Right cardiac atrium (tissue), 5 donors: ENCODE measurements at regions not wholly inside any gene's neighbourhood (a gene's known extent, or its start where the extent isn't known, plus 50 kb on each side); places are given as distances from the start of the nearest gene placed in this dataset.
"Not testable (repeated sequence)": the region's sequence is repeated elsewhere in the genome, so short reads cannot be mapped to it uniquely, and the experiment has no call there.

Source experiments
- ATAC-seq, 2 donors: fragments of 200-7000 bp; cut with Tn5 transposase; one replicate each; pipeline versions ENCODE4 v1.8.0 to v1.9.1; 2020; ENCODE audit warnings: moderate library complexity in 2 of 2, mild to moderate bottlenecking in 1 of 2
- DNase-seq, 3 donors: peaks; one replicate each; pipeline ENCODE4 v3.0.0-alpha.2; 2020
- H3K27ac ChIP-seq: one replicate; pipeline ENCODE4 v1.5.1; 2013; ENCODE audit warnings: mild to moderate bottlenecking, low read length, control low read depth, moderate library complexity
- H3K27me3 ChIP-seq: one replicate; pipeline ENCODE4 v1.6.1; 2013; ENCODE audit not compliant: control insufficient read depth, insufficient read depth
- H3K4me1 ChIP-seq: one replicate; pipeline ENCODE4 v1.6.1; 2013; ENCODE audit warnings: low read length; ENCODE audit not compliant: control insufficient read depth, insufficient read depth
- H3K4me3 ChIP-seq: one replicate; pipeline ENCODE4 v1.5.1; 2013; ENCODE audit warnings: low read length, control low read depth
- H3K9me3 ChIP-seq: one replicate; pipeline ENCODE4 v1.6.1; 2013; ENCODE audit warnings: low read length; ENCODE audit not compliant: control insufficient read depth
- WGBS: extraction: QIAGEN DNeasy Blood & Tissue Kit; methylation state at CpG from one replicate; pipeline ENCODE4 v1.1.7; 2013; 5-methylcytosine and 5-hydroxymethylcytosine counted together
- intact Hi-C, 4 donors: fragments of 100-400 bp; cut with DNase I; formaldehyde crosslinking; loops; one replicate each; pipeline versions ENCODE4 v1.11.0 to v1.14.0; 2022 to 2023
- donor health status: healthy with polysubstance abuse.
- donor health status: DM: no; HTN: yes; CAD: no.
- donor health status: DM: no; HTN: no; CAD: no.
- donor health status: DM: no; HTN: yes; CAD: no; lungs with severe emphysema.
- donor health status: DM: yes; HTN: yes; CAD: no.

GRCh38 chr3:107920538-107920937 lies 170.3 kb downstream of the CD47 start:
- intact Hi-C loops: loop anchor here in 1 of 4 donors (10.0 kb wide), 1 partner anchor 304 kb away; the partner anchor contains the start of gene IFT57

GRCh38 chr3:107919239-107919638 lies 171.6 kb downstream of the CD47 start:
- WGBS: 64% methylated on average over 3 of the region's 3 CpGs
- no peaks in the 10 kb centered on the region for H3K4me1 ChIP-seq
- no peaks in the 10 kb centered on the region for H3K27me3 ChIP-seq
- no peaks in the 10 kb centered on the region for H3K9me3 ChIP-seq
- ATAC-seq (no peak), DNase-seq (no peak)
- intact Hi-C loops: no loop called here
- H3K4me3 ChIP-seq: no peak overlapping the region
- no peak overlapping the region for H3K27ac ChIP-seq

More at GRCh38 chr3:107920538-107920937, 170.3 kb downstream of the CD47 start:
- ATAC-seq: no peak
- H3K27me3 ChIP-seq: no peaks in the 10 kb centered on the region
- H3K9me3 ChIP-seq: no peaks in the 10 kb centered on the region
- no peak overlapping the region for H3K27ac ChIP-seq
- 88% methylated on average over 2 of the region's 2 CpGs for WGBS
- DNase-seq: no peak
- H3K4me3 ChIP-seq: no peak overlapping the region
- H3K4me1 ChIP-seq: no peaks in the 10 kb centered on the region

GRCh38 chr3:107916171-107916570 lies 174.7 kb downstream of the CD47 start:
- WGBS: 81% methylated on average over 6 of the region's 6 CpGs
- ATAC-seq (no peak), DNase-seq (no peak)
- intact Hi-C loops: no loop called here
- Histone ChIP-seq H3K27ac (no peak overlapping the region), H3K9me3 (no peaks in the 10 kb centered on the region), H3K4me3 (no peak overlapping the region), H3K27me3 (no peaks in the 10 kb centered on the region), H3K4me1 (no peaks in the 10 kb centered on the region)

GRCh38 chr3:107915706-107916105 lies 175.1 kb downstream of the CD47 start:
- DNase-seq (no peak), ATAC-seq (no peak)
- Histone ChIP-seq H3K27me3 (no peaks in the 10 kb centered on the region), H3K27ac (no peak overlapping the region), H3K9me3 (no peaks in the 10 kb centered on the region), H3K4me3 (no peak overlapping the region), H3K4me1 (no peaks in the 10 kb centered on the region)
- WGBS: 95% methylated on average over 1 of the region's 1 CpG
- intact Hi-C loops: no loop called here

GRCh38 chr3:107913701-107914100 lies 177.1 kb downstream of the CD47 start:
- ATAC-seq (no peak), DNase-seq (no peak)
- Histone ChIP-seq H3K27me3 (no peaks in the 10 kb centered on the region), H3K27ac (no peak overlapping the region), H3K4me3 (no peak overlapping the region), H3K9me3 (no peaks in the 10 kb centered on the region), H3K4me1 (no peaks in the 10 kb centered on the region)
- intact Hi-C loops: no loop called here

- Histone ChIP-seq H3K9me3 (no peaks in the 10 kb centered on the region), H3K4me1 (no peaks in the 10 kb centered on the region), H3K27me3 (no peaks in the 10 kb centered on the region), H3K27ac (no peak overlapping the region), H3K4me3 (no peak overlapping the region)
- intact Hi-C loops: no loop called here
- ATAC-seq (no peak), DNase-seq (no peak)
- 70% methylated on average over 3 of the region's 3 CpGs for WGBS
Observed at GRCh38 chr3:107911337-107912000, 179.4 kb downstream of the CD47 start.

GRCh38 chr3:107910713-107911259 lies 180.0 kb downstream of the CD47 start:
- intact Hi-C loops: no loop called here
- no peak for DNase-seq
- 75% methylated on average over 4 of the region's 4 CpGs for WGBS

GRCh38 chr3:107909583-107909982 lies 181.2 kb downstream of the CD47 start:
- WGBS: 97% methylated on average over 3 of the region's 3 CpGs

More at GRCh38 chr3:107910713-107911259, 180.0 kb downstream of the CD47 start:
- Histone ChIP-seq H3K4me3 (no peak overlapping the region), H3K9me3 (no peaks in the 10 kb centered on the region), H3K27ac (no peak overlapping the region), H3K27me3 (no peaks in the 10 kb centered on the region), H3K4me1 (no peaks in the 10 kb centered on the region)
- ATAC-seq: no peak

GRCh38 chr3:107907996-107908395 lies 182.8 kb downstream of the CD47 start:
- Histone ChIP-seq H3K27me3 (no peaks in the 10 kb centered on the region), H3K4me3 (no peak overlapping the region), H3K9me3 (no peaks in the 10 kb centered on the region), H3K4me1 (no peaks in the 10 kb centered on the region), H3K27ac (no peak overlapping the region)
- DNase-seq: no peak
- intact Hi-C loops: no loop called here
- ATAC-seq: no peak

More at GRCh38 chr3:107909583-107909982, 181.2 kb downstream of the CD47 start:
- H3K27ac ChIP-seq, H3K27me3 ChIP-seq, DNase-seq, intact Hi-C loops, H3K4me3 ChIP-seq, H3K4me1 ChIP-seq, ATAC-seq, H3K9me3 ChIP-seq: not testable (repeated sequence)

- Histone ChIP-seq H3K27me3 (no peaks in the 10 kb centered on the region), H3K9me3 (no peaks in the 10 kb centered on the region), H3K4me3 (no peak overlapping the region), H3K27ac (no peak overlapping the region), H3K4me1 (no peaks in the 10 kb centered on the region)
- DNase-seq (peak in 1 of 3 donors; percentile 53), ATAC-seq (peak in 1 of 2 donors; percentile 55)
- intact Hi-C loops: no loop called here
- WGBS: 30% methylated on average over 6 of the region's 6 CpGs
Observed at GRCh38 chr3:107904536-107905066, 186.2 kb downstream of the CD47 start.

- no peaks in the 10 kb centered on the region for H3K9me3 ChIP-seq
- 79% methylated on average over 4 of the region's 4 CpGs for WGBS
- no peaks in the 10 kb centered on the region for H3K27me3 ChIP-seq
- ATAC-seq: no peak
- no peaks in the 10 kb centered on the region for H3K4me1 ChIP-seq
- intact Hi-C loops: no loop called here
- H3K4me3 ChIP-seq: no peak overlapping the region
- H3K27ac ChIP-seq: no peak overlapping the region
- no peak for DNase-seq
Observed at GRCh38 chr3:107899990-107900651, 190.7 kb downstream of the CD47 start.
